Neural cell (in vitro differentiated cells): ENCODE measurements at regions not wholly inside any gene's neighbourhood (a gene's known extent, or its start where the extent isn't known, plus 50 kb on each side); places are given as distances from the start of the nearest gene placed in this dataset.

Experiments used
- H2AFZ ChIP-seq: fragments of 200-600, 300-800 bp; sonication (generic), shearing (Covaris generic); 2 replicates; pipeline ENCODE4 v1.6.0; 2014; ENCODE audit warnings: low read depth, mild to moderate bottlenecking, antibody characterized with exemption, low read length, moderate library complexity
- H3F3A ChIP-seq: fragments of 200-600 bp; shearing (Covaris generic); 2 replicates; pipeline ENCODE4 v1.6.1; 2016; ENCODE audit warnings: mild to moderate bottlenecking, moderate library complexity, mixed read lengths, antibody characterized with exemption, low read length; ENCODE audit not compliant: insufficient read depth, poor library complexity, severe bottlenecking
- H3K27ac ChIP-seq: fragments of 200-600, 300-800 bp; sonication (generic), shearing (Covaris generic); 2 replicates; pipeline ENCODE4 v1.5.1; 2014; ENCODE audit warnings: mild to moderate bottlenecking, low read length, moderate library complexity
- H3K27me3 ChIP-seq: fragments of 300-800, 200-600 bp; sonication (generic), shearing (Covaris generic); 2 replicates; pipeline ENCODE4 v1.6.0; 2014; ENCODE audit warnings: mild to moderate bottlenecking, low read depth, low read length, moderate library complexity; ENCODE audit not compliant: insufficient read depth
- H3K36me3 ChIP-seq: fragments of 300-800, 200-600 bp; sonication (generic), shearing (Covaris generic); 2 replicates; pipeline ENCODE4 v1.5.1; 2014; ENCODE audit warnings: mild to moderate bottlenecking, antibody characterized with exemption, low read length, moderate library complexity; ENCODE audit not compliant: insufficient read depth
- H3K4me2 ChIP-seq: fragments of 300-800, 200-600 bp; sonication (generic), shearing (Covaris generic); 2 replicates; pipeline ENCODE4 v1.6.0; 2014; ENCODE audit warnings: mild to moderate bottlenecking, low read length
- H3K4me3 ChIP-seq: fragments of 300-800, 200-600 bp; sonication (generic), shearing (Covaris generic); 2 replicates; pipeline ENCODE4 v1.5.1; 2014; ENCODE audit warnings: mild to moderate bottlenecking, low read length, moderate library complexity
- H3K79me2 ChIP-seq: fragments of 200-600 bp; shearing (Covaris generic); replicated peaks from 2 replicates; pipeline ENCODE4 v1.6.0; 2014; ENCODE audit warnings: mild to moderate bottlenecking, low read length, moderate library complexity; ENCODE audit not compliant: insufficient read depth
- H3K9ac ChIP-seq: fragments of 300-800, 200-600 bp; sonication (generic), shearing (Covaris generic); 2 replicates; pipeline ENCODE4 v1.6.1; 2016; ENCODE audit warnings: mild to moderate bottlenecking, low read length, mixed read lengths
- H3K9me2 ChIP-seq: fragments of 200-600 bp; shearing (Covaris generic); 2 replicates; pipeline ENCODE4 v1.6.1; 2016; ENCODE audit warnings: mild to moderate bottlenecking, low read length, mixed read lengths; ENCODE audit not compliant: insufficient read depth
- H3K9me3 ChIP-seq: fragments of 200-600, 300-800 bp; sonication (generic), shearing (Covaris generic); 2 replicates; pipeline ENCODE4 v1.6.1; 2016; ENCODE audit warnings: mild to moderate bottlenecking, mixed run types, low read length, moderate library complexity, mixed read lengths
- H4K20me1 ChIP-seq: fragments of 200-600 bp; shearing (Covaris generic); 2 replicates; pipeline ENCODE4 v1.6.1; 2016; ENCODE audit warnings: mild to moderate bottlenecking, mixed run types; ENCODE audit not compliant: insufficient read depth
- EP300 ChIP-seq: fragments of 450-650 bp; conservative IDR thresholded peaks from 2 replicates; pipeline ENCODE4 v1.6.1; 2014; ENCODE audit warnings: antibody characterized with exemption, mild to moderate bottlenecking, moderate library complexity; ENCODE audit not compliant: poor library complexity, severe bottlenecking
- EZH2 ChIP-seq: fragments of 200-600, 300-800 bp; shearing (Covaris generic), sonication (generic); IDR thresholded peaks from 2 replicates; pipeline ENCODE4 v1.6.1; 2014; ENCODE audit warnings: antibody characterized with exemption, low read length, borderline replicate concordance, mild to moderate bottlenecking; ENCODE audit not compliant: insufficient read depth, poor library complexity, severe bottlenecking
- MXI1 ChIP-seq: fragments of 450-650 bp; conservative IDR thresholded peaks from 2 replicates; pipeline ENCODE4 v1.6.1; 2014; ENCODE audit warnings: antibody characterized with exemption, mild to moderate bottlenecking; ENCODE audit not compliant: poor library complexity, severe bottlenecking
- POLR2AphosphoS5 ChIP-seq: IDR thresholded peaks from 2 replicates; pipeline ENCODE4 v1.6.1; 2012
- RAD21 ChIP-seq: fragments of 450-650 bp; conservative IDR thresholded peaks from 2 replicates; pipeline ENCODE4 v1.6.1; 2014; ENCODE audit warnings: antibody characterized with exemption, mild to moderate bottlenecking, moderate library complexity
- SMC3 ChIP-seq: fragments of 450-650 bp; conservative IDR thresholded peaks from 2 replicates; pipeline ENCODE4 v1.6.1; 2014; ENCODE audit warnings: antibody characterized with exemption, mild to moderate bottlenecking, moderate library complexity; ENCODE audit not compliant: poor library complexity
- TAF1 ChIP-seq: IDR thresholded peaks from 2 replicates; pipeline ENCODE4 v1.6.1; 2012; ENCODE audit warnings: low read depth
- TF ChIP-seq, protein P1 (sequence below): IDR thresholded peaks from 2 replicates; pipeline ENCODE4 v1.6.1; 2012; ENCODE audit warnings: borderline replicate concordance
- TF ChIP-seq, protein P2 (sequence below): fragments of 450-650 bp; IDR thresholded peaks from 2 replicates; pipeline ENCODE4 v1.5.1; 2014; ENCODE audit warnings: antibody characterized with exemption, mild to moderate bottlenecking, moderate library complexity; ENCODE audit not compliant: poor library complexity, severe bottlenecking

DNA sequence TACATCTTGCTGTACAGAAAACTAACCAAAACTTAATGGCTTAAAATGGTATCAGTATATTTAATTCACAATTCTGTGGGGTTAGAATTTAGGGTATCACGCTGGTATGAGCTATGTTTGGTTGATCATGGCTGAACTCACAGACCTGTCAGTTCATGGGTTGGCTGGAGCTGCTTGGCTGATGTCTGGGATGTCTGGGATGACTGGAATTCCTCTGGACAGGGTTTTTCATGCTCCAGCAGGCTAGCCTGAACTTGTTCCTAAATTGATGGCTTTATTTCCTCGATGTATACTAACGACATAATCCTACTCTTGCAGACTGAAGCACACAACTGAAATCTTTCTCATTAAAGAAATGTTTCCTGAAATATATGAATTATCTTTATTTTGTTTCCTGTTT lies 338.9 kb upstream of the GBE1 start:
- no peaks in the 10 kb centered on the region for H3F3A ChIP-seq
- H3K27me3 ChIP-seq: no peaks in the 10 kb centered on the region

DNA sequence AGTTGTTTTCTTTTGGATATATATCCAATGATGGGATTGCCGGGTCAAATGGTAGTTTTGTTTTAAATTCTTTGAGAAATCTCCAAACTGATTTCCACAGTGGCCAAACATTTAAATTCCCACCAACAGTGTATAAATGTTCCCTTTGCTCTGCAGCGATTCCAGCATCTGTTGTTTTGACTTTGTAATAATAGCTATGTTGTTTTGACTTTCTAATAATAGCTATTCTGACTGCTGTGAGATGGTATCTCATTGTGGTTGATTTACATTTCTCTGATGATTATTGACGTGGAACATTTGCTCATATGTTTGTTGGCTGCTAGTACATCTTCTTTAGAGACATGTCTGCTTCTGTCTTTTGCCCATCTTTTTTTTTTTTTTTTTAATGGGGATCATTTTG lies 332.2 kb upstream of the GBE1 start:
- Histone ChIP-seq H3K4me2 (no peak overlapping the region), H2AFZ (no peak overlapping the region), H4K20me1 (no peaks in the 10 kb centered on the region), H3K9me2 (no peaks in the 10 kb centered on the region), H3F3A (no peaks in the 10 kb centered on the region), H3K27ac (no peak overlapping the region), H3K9me3 (no peaks in the 10 kb centered on the region), H3K36me3 (no peaks in the 10 kb centered on the region), H3K9ac (no peak overlapping the region), H3K79me2 (no peaks in the 10 kb centered on the region), H3K27me3 (no peaks in the 10 kb centered on the region), H3K4me3 (no peak overlapping the region)
- no peak for TF ChIP-seq RAD21
- no peak for TF ChIP-seq MXI1
- no peak for TF ChIP-seq TAF1
- TF ChIP-seq EP300: no peak
- TF ChIP-seq, protein P1, sequence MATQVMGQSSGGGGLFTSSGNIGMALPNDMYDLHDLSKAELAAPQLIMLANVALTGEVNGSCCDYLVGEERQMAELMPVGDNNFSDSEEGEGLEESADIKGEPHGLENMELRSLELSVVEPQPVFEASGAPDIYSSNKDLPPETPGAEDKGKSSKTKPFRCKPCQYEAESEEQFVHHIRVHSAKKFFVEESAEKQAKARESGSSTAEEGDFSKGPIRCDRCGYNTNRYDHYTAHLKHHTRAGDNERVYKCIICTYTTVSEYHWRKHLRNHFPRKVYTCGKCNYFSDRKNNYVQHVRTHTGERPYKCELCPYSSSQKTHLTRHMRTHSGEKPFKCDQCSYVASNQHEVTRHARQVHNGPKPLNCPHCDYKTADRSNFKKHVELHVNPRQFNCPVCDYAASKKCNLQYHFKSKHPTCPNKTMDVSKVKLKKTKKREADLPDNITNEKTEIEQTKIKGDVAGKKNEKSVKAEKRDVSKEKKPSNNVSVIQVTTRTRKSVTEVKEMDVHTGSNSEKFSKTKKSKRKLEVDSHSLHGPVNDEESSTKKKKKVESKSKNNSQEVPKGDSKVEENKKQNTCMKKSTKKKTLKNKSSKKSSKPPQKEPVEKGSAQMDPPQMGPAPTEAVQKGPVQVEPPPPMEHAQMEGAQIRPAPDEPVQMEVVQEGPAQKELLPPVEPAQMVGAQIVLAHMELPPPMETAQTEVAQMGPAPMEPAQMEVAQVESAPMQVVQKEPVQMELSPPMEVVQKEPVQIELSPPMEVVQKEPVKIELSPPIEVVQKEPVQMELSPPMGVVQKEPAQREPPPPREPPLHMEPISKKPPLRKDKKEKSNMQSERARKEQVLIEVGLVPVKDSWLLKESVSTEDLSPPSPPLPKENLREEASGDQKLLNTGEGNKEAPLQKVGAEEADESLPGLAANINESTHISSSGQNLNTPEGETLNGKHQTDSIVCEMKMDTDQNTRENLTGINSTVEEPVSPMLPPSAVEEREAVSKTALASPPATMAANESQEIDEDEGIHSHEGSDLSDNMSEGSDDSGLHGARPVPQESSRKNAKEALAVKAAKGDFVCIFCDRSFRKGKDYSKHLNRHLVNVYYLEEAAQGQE: no peak
- no peak for TF ChIP-seq SMC3
- TF ChIP-seq, protein P2, sequence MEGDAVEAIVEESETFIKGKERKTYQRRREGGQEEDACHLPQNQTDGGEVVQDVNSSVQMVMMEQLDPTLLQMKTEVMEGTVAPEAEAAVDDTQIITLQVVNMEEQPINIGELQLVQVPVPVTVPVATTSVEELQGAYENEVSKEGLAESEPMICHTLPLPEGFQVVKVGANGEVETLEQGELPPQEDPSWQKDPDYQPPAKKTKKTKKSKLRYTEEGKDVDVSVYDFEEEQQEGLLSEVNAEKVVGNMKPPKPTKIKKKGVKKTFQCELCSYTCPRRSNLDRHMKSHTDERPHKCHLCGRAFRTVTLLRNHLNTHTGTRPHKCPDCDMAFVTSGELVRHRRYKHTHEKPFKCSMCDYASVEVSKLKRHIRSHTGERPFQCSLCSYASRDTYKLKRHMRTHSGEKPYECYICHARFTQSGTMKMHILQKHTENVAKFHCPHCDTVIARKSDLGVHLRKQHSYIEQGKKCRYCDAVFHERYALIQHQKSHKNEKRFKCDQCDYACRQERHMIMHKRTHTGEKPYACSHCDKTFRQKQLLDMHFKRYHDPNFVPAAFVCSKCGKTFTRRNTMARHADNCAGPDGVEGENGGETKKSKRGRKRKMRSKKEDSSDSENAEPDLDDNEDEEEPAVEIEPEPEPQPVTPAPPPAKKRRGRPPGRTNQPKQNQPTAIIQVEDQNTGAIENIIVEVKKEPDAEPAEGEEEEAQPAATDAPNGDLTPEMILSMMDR: no peak

More for the DNA sequence above, 338.9 kb upstream of the GBE1 start:
- Histone ChIP-seq H3K36me3 (no peaks in the 10 kb centered on the region), H2AFZ (no peak overlapping the region), H3K79me2 (no peaks in the 10 kb centered on the region), H3K27ac (no peak overlapping the region), H3K4me3 (no peak overlapping the region), H4K20me1 (no peaks in the 10 kb centered on the region), H3K9ac (no peak overlapping the region), H3K9me2 (no peaks in the 10 kb centered on the region), H3K9me3 (no peaks in the 10 kb centered on the region), H3K4me2 (no peak overlapping the region)
- TF ChIP-seq, protein P2: no peak
- no peak for TF ChIP-seq EZH2
- TF ChIP-seq RAD21: no peak
- no peak for TF ChIP-seq EP300
- TF ChIP-seq SMC3: no peak
- no peak for TF ChIP-seq POLR2AphosphoS5
- TF ChIP-seq, protein P1: no peak
- no peak for TF ChIP-seq TAF1
- no peak for TF ChIP-seq MXI1
